Caco-2 (cell line): ENCODE measurements at regions not wholly inside any gene's neighbourhood (a gene's known extent, or its start where the extent isn't known, plus 50 kb on each side); places are given as distances from the start of the nearest gene placed in this dataset.

ENCODE experiments used
- BruUV-seq: library from RNA; stranded (reverse); fragments of 400-500 nt; replicated peaks from 2 replicates; lab custom pipeline; 2021; lab: Mats Ljungman, UMichigan
- CTCF ChIA-PET: fragments of 300-600 bp; sonication (Branson Sonifier 250); formaldehyde crosslinking; loops from one replicate; lab custom pipeline; 2022; ENCODE audit warnings: antibody characterized with exemption; lab: Charles Lee
- POLR2A ChIA-PET: fragments of 300-600 bp; sonication (Branson Sonifier 250); formaldehyde crosslinking; loops from one replicate; lab custom pipeline; 2022; ENCODE audit warnings: antibody characterized with exemption; lab: Charles Lee
- DNase-seq, 2 experiments: peaks; one replicate each; pipeline versions ENCODE4 v3.0.0 to v3.0.0-alpha.2; 2020 to 2022
- H3K27me3 ChIP-seq: replicated peaks from 2 replicates; pipeline ENCODE4 v1.6.0; 2011; ENCODE audit warnings: low read length; ENCODE audit not compliant: control insufficient read depth, insufficient read depth
- H3K36me3 ChIP-seq: 2 replicates; pipeline ENCODE4 v1.5.1; 2011; ENCODE audit warnings: low read length; ENCODE audit not compliant: control insufficient read depth, insufficient read depth
- H3K4me1 ChIP-seq: fragments of 250-450 bp; sonication (Bioruptor Pico); 2 replicates; pipeline ENCODE4 v1.5.1; 2020; ENCODE audit warnings: mild to moderate bottlenecking
- H3K4me3 ChIP-seq: 2 replicates; pipeline ENCODE4 v1.5.1; 2011; ENCODE audit warnings: low read depth, mild to moderate bottlenecking, control low read depth, low read length
- H3K9me3 ChIP-seq: fragments of 250-450 bp; sonication (Bioruptor Pico); 2 replicates; pipeline ENCODE4 v1.5.1; 2020; ENCODE audit warnings: mild to moderate bottlenecking, moderate library complexity
- H3K27ac Mint-ChIP-seq: one replicate; pipeline ENCODE4 v1.8.0; 2022; ENCODE audit warnings: mixed read lengths; ENCODE audit not compliant: unreplicated experiment
- H3K27me3 Mint-ChIP-seq: one replicate; pipeline ENCODE4 v1.8.0; 2022; ENCODE audit warnings: mixed read lengths; ENCODE audit not compliant: insufficient read depth, unreplicated experiment
- H3K36me3 Mint-ChIP-seq: one replicate; pipeline ENCODE4 v1.8.0; 2022; ENCODE audit warnings: mild to moderate bottlenecking, mixed read lengths; ENCODE audit not compliant: insufficient read depth, unreplicated experiment
- H3K4me1 Mint-ChIP-seq: one replicate; pipeline ENCODE4 v1.8.0; 2022; ENCODE audit warnings: low read depth, mixed read lengths; ENCODE audit not compliant: unreplicated experiment
- H3K4me3 Mint-ChIP-seq: one replicate; pipeline ENCODE4 v1.8.0; 2022; ENCODE audit warnings: mild to moderate bottlenecking, moderate library complexity, mixed read lengths; ENCODE audit not compliant: unreplicated experiment
- H3K9me3 Mint-ChIP-seq: one replicate; pipeline ENCODE4 v1.8.0; 2022; ENCODE audit warnings: mixed read lengths; ENCODE audit not compliant: unreplicated experiment
- intact Hi-C: fragments of 100-400 bp; cut with micrococcal nuclease; formaldehyde crosslinking; loops from one replicate; pipeline ENCODE4 v1.10.0; 2022; ENCODE audit not compliant: unreplicated experiment
- TF ChIP-seq, protein P1 (sequence below), 2 experiments: fragments of 200-600 bp in 1 of 2; IDR thresholded peaks; 1 replicate in 1 of 2; 2 replicates in 1 of 2; pipeline versions ENCODE4 v1.5.1 to v1.8.0; 2011 to 2022; ENCODE audit warnings: antibody characterized with exemption in 1 of 2, control low read depth in 1 of 2, inconsistent platforms in 1 of 2, low read depth in 1 of 2, low read length in 1 of 2, mild to moderate bottlenecking in 1 of 2, moderate library complexity in 1 of 2; ENCODE audit not compliant: insufficient read depth in 1 of 2, severe bottlenecking in 1 of 2, unreplicated experiment in 1 of 2

GRCh38 chr2:167487728-167488127 lies 599.4 kb downstream of the XIRP2 start:
- Histone ChIP-seq H3K9me3 (no peaks in the 10 kb centered on the region), H3K4me1 (no peaks in the 10 kb centered on the region), H3K36me3 (no peaks in the 10 kb centered on the region), H3K4me3 (no peak overlapping the region), H3K27me3 (no peaks in the 10 kb centered on the region)
- H3K4me1 Mint-ChIP-seq: no peaks in the 10 kb centered on the region
- no peak overlapping the region for H3K4me3 Mint-ChIP-seq
- H3K27ac Mint-ChIP-seq: no peak overlapping the region
- ChIA-PET CTCF (no interaction called here), POLR2A (no interaction called here)
- TF ChIP-seq, protein P1, sequence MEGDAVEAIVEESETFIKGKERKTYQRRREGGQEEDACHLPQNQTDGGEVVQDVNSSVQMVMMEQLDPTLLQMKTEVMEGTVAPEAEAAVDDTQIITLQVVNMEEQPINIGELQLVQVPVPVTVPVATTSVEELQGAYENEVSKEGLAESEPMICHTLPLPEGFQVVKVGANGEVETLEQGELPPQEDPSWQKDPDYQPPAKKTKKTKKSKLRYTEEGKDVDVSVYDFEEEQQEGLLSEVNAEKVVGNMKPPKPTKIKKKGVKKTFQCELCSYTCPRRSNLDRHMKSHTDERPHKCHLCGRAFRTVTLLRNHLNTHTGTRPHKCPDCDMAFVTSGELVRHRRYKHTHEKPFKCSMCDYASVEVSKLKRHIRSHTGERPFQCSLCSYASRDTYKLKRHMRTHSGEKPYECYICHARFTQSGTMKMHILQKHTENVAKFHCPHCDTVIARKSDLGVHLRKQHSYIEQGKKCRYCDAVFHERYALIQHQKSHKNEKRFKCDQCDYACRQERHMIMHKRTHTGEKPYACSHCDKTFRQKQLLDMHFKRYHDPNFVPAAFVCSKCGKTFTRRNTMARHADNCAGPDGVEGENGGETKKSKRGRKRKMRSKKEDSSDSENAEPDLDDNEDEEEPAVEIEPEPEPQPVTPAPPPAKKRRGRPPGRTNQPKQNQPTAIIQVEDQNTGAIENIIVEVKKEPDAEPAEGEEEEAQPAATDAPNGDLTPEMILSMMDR (IDR thresholded peaks at IDR 0.05; ENCODE audit: insufficient read depth in 1 of 2, low read depth in 1 of 2, low read length in 1 of 2, severe bottlenecking in 1 of 2, unreplicated experiment in 1 of 2): no peak
- intact Hi-C loops: no loop called here
- no TSS peak for BruUV-seq
- no peaks in the 10 kb centered on the region for H3K27me3 Mint-ChIP-seq
- H3K9me3 Mint-ChIP-seq: no peaks in the 10 kb centered on the region
- no peak for DNase-seq
- H3K36me3 Mint-ChIP-seq: no peaks in the 10 kb centered on the region

DNA sequence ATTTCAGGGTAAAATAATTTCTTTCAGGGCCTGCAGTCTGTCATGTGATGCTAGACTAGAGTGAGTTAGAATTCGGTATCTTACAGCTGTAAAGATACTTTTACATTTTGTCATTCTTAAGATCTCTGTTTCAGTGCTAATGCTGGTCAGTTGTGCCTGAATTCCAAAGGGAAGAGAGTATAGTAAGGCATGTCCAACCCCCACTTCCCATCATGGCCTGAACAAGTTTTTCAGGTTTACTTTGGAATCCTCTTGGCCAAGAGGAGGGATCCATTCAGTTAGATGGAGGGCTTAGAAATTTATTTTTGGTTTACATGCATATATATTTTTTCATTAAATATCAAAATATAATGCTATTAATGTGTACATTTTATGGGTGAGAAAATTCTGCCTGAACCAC lies 596.6 kb downstream of the XIRP2 start:
- H3K9me3 ChIP-seq: no peaks in the 10 kb centered on the region
- H3K36me3 ChIP-seq: no peaks in the 10 kb centered on the region
- ChIA-PET POLR2A (no interaction called here), CTCF (no interaction called here)
- no peaks in the 10 kb centered on the region for H3K4me1 ChIP-seq
- Mint-ChIP-seq H3K4me3 (no peak overlapping the region), H3K27me3 (no peaks in the 10 kb centered on the region), H3K9me3 (no peaks in the 10 kb centered on the region), H3K27ac (no peak overlapping the region), H3K4me1 (no peaks in the 10 kb centered on the region), H3K36me3 (no peaks in the 10 kb centered on the region)
- H3K4me3 ChIP-seq: no peak overlapping the region
- H3K27me3 ChIP-seq: no peaks in the 10 kb centered on the region
- no TSS peak for BruUV-seq
- intact Hi-C loops: no loop called here
- TF ChIP-seq, protein P1 (IDR thresholded peaks at IDR 0.05; ENCODE audit: insufficient read depth in 1 of 2, low read depth in 1 of 2, low read length in 1 of 2, severe bottlenecking in 1 of 2, unreplicated experiment in 1 of 2): no peak
- no peak for DNase-seq

GRCh38 chr2:167480986-167481309 lies 592.7 kb downstream of the XIRP2 start:
- Mint-ChIP-seq H3K36me3 (no peaks in the 10 kb centered on the region), H3K4me3 (no peak overlapping the region), H3K27ac (no peak overlapping the region), H3K4me1 (no peaks in the 10 kb centered on the region), H3K9me3 (no peaks in the 10 kb centered on the region), H3K27me3 (no peaks in the 10 kb centered on the region)
- no peaks in the 10 kb centered on the region for H3K36me3 ChIP-seq
- ChIA-PET CTCF (no interaction called here), POLR2A (no interaction called here)
- H3K4me1 ChIP-seq: no peaks in the 10 kb centered on the region
- TF ChIP-seq, protein P1 (IDR thresholded peaks at IDR 0.05; ENCODE audit: insufficient read depth in 1 of 2, low read depth in 1 of 2, low read length in 1 of 2, severe bottlenecking in 1 of 2, unreplicated experiment in 1 of 2): no peak
- no TSS peak for BruUV-seq
- intact Hi-C loops: no loop called here
- no peak for DNase-seq
- H3K4me3 ChIP-seq: no peak overlapping the region
- H3K9me3 ChIP-seq: no peaks in the 10 kb centered on the region
- no peaks in the 10 kb centered on the region for H3K27me3 ChIP-seq
